Fibroblast of lung (primary cell): ENCODE measurements at regions not wholly inside any gene's neighbourhood (a gene's known extent, or its start where the extent isn't known, plus 50 kb on each side); places are given as distances from the start of the nearest gene placed in this dataset.

Source experiments
- DNase-seq, 2 donors: peaks; one replicate each; pipeline versions ENCODE4 v3.0.0 to v3.0.0-alpha.2; 2010; ENCODE audit warnings: low read depth in 2 of 2
- H2AFZ ChIP-seq: 2 replicates; pipeline ENCODE4 v1.5.1; 2012; ENCODE audit warnings: low read length, control low read depth, inconsistent platforms
- H3K27ac ChIP-seq: 2 replicates; pipeline ENCODE4 v1.5.1; 2011; ENCODE audit warnings: low read length, control low read depth; ENCODE audit not compliant: insufficient read depth
- H3K27me3 ChIP-seq: 2 replicates; pipeline ENCODE4 v1.5.1; 2011; ENCODE audit warnings: mild to moderate bottlenecking, low read length; ENCODE audit not compliant: control insufficient read depth, insufficient read depth
- H3K36me3 ChIP-seq: 2 replicates; pipeline ENCODE4 v1.5.1; 2011; ENCODE audit warnings: low read length; ENCODE audit not compliant: control insufficient read depth, insufficient read depth
- H3K4me1 ChIP-seq: 2 replicates; pipeline ENCODE4 v1.5.1; 2011; ENCODE audit warnings: low read length; ENCODE audit not compliant: control insufficient read depth, insufficient read depth; ENCODE audit errors: extremely low read depth
- H3K4me2 ChIP-seq: 2 replicates; pipeline ENCODE4 v1.5.1; 2011; ENCODE audit warnings: low read length, control low read depth; ENCODE audit not compliant: insufficient read depth; ENCODE audit errors: extremely low read depth
- H3K4me3 ChIP-seq, 4 experiments: fragments of 200-600 bp in 1 of 4; sonication (generic) in 1 of 4; replicated peaks in 1 of 4; 2 replicates each; pipeline ENCODE4 v1.5.1; 2011 to 2016; ENCODE audit warnings: low read length in 4 of 4, low read depth in 3 of 4, mild to moderate bottlenecking in 3 of 4, control low read depth in 2 of 4, inconsistent platforms in 1 of 4, mixed read lengths in 1 of 4; ENCODE audit not compliant: insufficient read depth in 1 of 4; ENCODE audit errors: control extremely low read depth in 1 of 4
- H3K79me2 ChIP-seq: 2 replicates; pipeline ENCODE4 v1.5.1; 2012; ENCODE audit warnings: mild to moderate bottlenecking, low read length, inconsistent platforms; ENCODE audit not compliant: control insufficient read depth, insufficient read depth
- H3K9ac ChIP-seq: 2 replicates; pipeline ENCODE4 v1.5.1; 2011; ENCODE audit warnings: mild to moderate bottlenecking, low read length, control low read depth; ENCODE audit not compliant: insufficient read depth
- H3K9me3 ChIP-seq: 2 replicates; pipeline ENCODE4 v1.5.1; 2012; ENCODE audit warnings: low read depth, low read length; ENCODE audit not compliant: control insufficient read depth, insufficient read depth
- H4K20me1 ChIP-seq: 2 replicates; pipeline ENCODE4 v1.5.1; 2011; ENCODE audit warnings: low read length; ENCODE audit not compliant: control insufficient read depth, insufficient read depth; ENCODE audit errors: extremely low read depth
- CTCF ChIP-seq, 2 donors: IDR thresholded peaks in 1 of 2; conservative IDR thresholded peaks in 1 of 2; 1 replicate in 1 of 2; 2 replicates in 1 of 2; pipeline ENCODE4 v1.5.1; 2011 to 2012; ENCODE audit warnings: low read length in 2 of 2, control low read depth in 1 of 2, inconsistent platforms in 1 of 2, low read depth in 1 of 2, mild to moderate bottlenecking in 1 of 2
- EZH2 ChIP-seq: IDR thresholded peaks from 2 replicates; pipeline ENCODE4 v1.5.1; 2012; ENCODE audit warnings: low read length, control low read depth, mild to moderate bottlenecking; ENCODE audit errors: missing control alignments

- Histone ChIP-seq H3K4me1 (no peaks in the 10 kb centered on the region), H3K4me2 (no peak overlapping the region), H3K27me3 (no peaks in the 10 kb centered on the region), H3K27ac (no peak overlapping the region), H2AFZ (no peak overlapping the region), H3K4me3 (no peak overlapping the region), H3K36me3 (no peaks in the 10 kb centered on the region), H4K20me1 (no peaks in the 10 kb centered on the region), H3K9me3 (no peaks in the 10 kb centered on the region), H3K9ac (no peak overlapping the region), H3K79me2 (no peaks in the 10 kb centered on the region)
- no peak for TF ChIP-seq EZH2
- TF ChIP-seq CTCF (conservative IDR thresholded peaks at IDR 0.05 in 1 of 2, IDR thresholded peaks at IDR 0.05 in 1 of 2; ENCODE audit: low read depth in 1 of 2, low read length in 2 of 2): no peak
- no peak for DNase-seq
Measured at GRCh38 chr5:74143151-74143550, 497.4 kb downstream of the ENC1 start.

GRCh38 chr5:74141053-74141452 is 499.5 kb downstream of the ENC1 start:
- no peaks in the 10 kb centered on the region for H4K20me1 ChIP-seq
- DNase-seq: peak in 1 of 2 donors; percentile 75
- no peaks in the 10 kb centered on the region for H3K9me3 ChIP-seq
- H3K9ac ChIP-seq: no peak overlapping the region
- H3K36me3 ChIP-seq: no peaks in the 10 kb centered on the region
- H3K79me2 ChIP-seq: no peaks in the 10 kb centered on the region
- TF ChIP-seq EZH2 (no peak), CTCF (conservative IDR thresholded peaks at IDR 0.05 in 1 of 2, IDR thresholded peaks at IDR 0.05 in 1 of 2; ENCODE audit: low read depth in 1 of 2, low read length in 2 of 2) (no peak)
- no peak overlapping the region for H2AFZ ChIP-seq
- no peaks in the 10 kb centered on the region for H3K27me3 ChIP-seq
- no peak overlapping the region for H3K4me2 ChIP-seq
- no peaks in the 10 kb centered on the region for H3K4me1 ChIP-seq
- H3K4me3 ChIP-seq: no peak overlapping the region
- H3K27ac ChIP-seq: no peak overlapping the region

- DNase-seq: peak in 1 of 2 donors; percentile 3
- Histone ChIP-seq H4K20me1 (no peaks in the 10 kb centered on the region), H3K9ac (no peak overlapping the region), H3K4me1 (no peaks in the 10 kb centered on the region), H3K27ac (no peak overlapping the region), H3K9me3 (no peaks in the 10 kb centered on the region), H3K27me3 (no peaks in the 10 kb centered on the region), H3K4me3 (no peak overlapping the region), H3K79me2 (no peaks in the 10 kb centered on the region), H2AFZ (no peak overlapping the region), H3K36me3 (no peaks in the 10 kb centered on the region), H3K4me2 (no peak overlapping the region)
- no peak for TF ChIP-seq EZH2
- no peak for TF ChIP-seq CTCF (conservative IDR thresholded peaks at IDR 0.05 in 1 of 2, IDR thresholded peaks at IDR 0.05 in 1 of 2; ENCODE audit: low read depth in 1 of 2, low read length in 2 of 2)
Measured at GRCh38 chr5:74140409-74140808, 500.1 kb downstream of the ENC1 start.
